K562 (cell line): ENCODE measurements at regions not wholly inside any gene's neighbourhood (a gene's known extent, or its start where the extent isn't known, plus 50 kb on each side); places are given as distances from the start of the nearest gene placed in this dataset.
A peak's percentile ranks its signal among the peaks of the same experiment; 100 is the strongest.

ENCODE experiments used
- ATAC-seq: fragments of 200-7000 bp; cut with Tn5 transposase; 3 replicates; pipeline ENCODE4 v1.9.1; 2020; ENCODE audit warnings: moderate library complexity
- BruUV-seq: library from RNA; stranded (reverse); fragments of 400-500 nt; replicated peaks from 2 replicates; lab custom pipeline; 2021; lab: Mats Ljungman, UMichigan
- CTCF ChIA-PET: fragments of 300-600 bp; formaldehyde crosslinking; extraction: SDS; loops from one replicate; lab custom pipeline; 2021; ENCODE audit warnings: low intra/inter-chr PET ratio; lab: Yijun Ruan, JAX
- POLR2A ChIA-PET: fragments of 300-600, 350-650 bp; sonication (Branson Sonifier 250); formaldehyde crosslinking; extraction: SDS; loops from one replicate; lab custom pipeline; 2021; ENCODE audit warnings: antibody characterized with exemption, inconsistent platforms; lab: Yijun Ruan, JAX
- DNase-seq, 4 experiments: peaks; one replicate each; pipeline versions ENCODE4 v3.0.0 to v3.0.0-alpha.2; 2011 to 2018; ENCODE audit warnings: low spot score in 3 of 4, mixed read lengths in 3 of 4; ENCODE audit errors: extremely low read depth in 1 of 4
- FAIRE-seq: peaks from 2 replicates; lab custom pipeline; 2011; peaks lifted over from hg19 to GRCh38; lab: Jason Lieb, UNC
- H2AFZ ChIP-seq: 2 replicates; pipeline ENCODE4 v1.6.0; 2011; ENCODE audit warnings: low read depth, low read length, control low read depth, inconsistent platforms
- H3K27ac ChIP-seq: fragments of 200-600 bp; 3 replicates; pipeline ENCODE4 v1.8.0; 2011; ENCODE audit warnings: low read depth, mild to moderate bottlenecking, control low read depth, inconsistent platforms, low read length, moderate library complexity, mixed read lengths; ENCODE audit errors: extremely low read depth
- H3K27me3 ChIP-seq, 2 experiments: fragments of 300-600 bp in 1 of 2; 2 replicates in 1 of 2; 3 replicates in 1 of 2; pipeline versions ENCODE4 v1.6.0 to v1.8.0; 2011; ENCODE audit warnings: inconsistent platforms in 2 of 2, low read length in 2 of 2, mild to moderate bottlenecking in 1 of 2, mixed read lengths in 1 of 2, moderate library complexity in 1 of 2; ENCODE audit not compliant: control insufficient read depth in 2 of 2, insufficient read depth in 2 of 2
- H3K36me3 ChIP-seq: fragments of 300-600 bp; 3 replicates; pipeline ENCODE4 v1.8.0; 2011; ENCODE audit warnings: mild to moderate bottlenecking, low read length, inconsistent platforms; ENCODE audit not compliant: control insufficient read depth, insufficient read depth
- H3K4me1 ChIP-seq, 2 experiments: fragments of 200-600 bp in 1 of 2; replicated peaks in 1 of 2; 2 replicates in 1 of 2; 3 replicates in 1 of 2; pipeline versions ENCODE4 v1.5.1 to v1.8.0; 2011; ENCODE audit warnings: inconsistent platforms in 2 of 2, low read length in 2 of 2, mild to moderate bottlenecking in 1 of 2, mixed read lengths in 1 of 2, moderate library complexity in 1 of 2; ENCODE audit not compliant: control insufficient read depth in 2 of 2, insufficient read depth in 2 of 2
- H3K4me2 ChIP-seq: 2 replicates; pipeline ENCODE4 v1.6.1; 2011; ENCODE audit warnings: low read length, control low read depth, inconsistent platforms, mixed read lengths; ENCODE audit not compliant: insufficient read depth
- H3K4me3 ChIP-seq: fragments of 200-600 bp; sonication (generic), shearing (Covaris generic); 2 replicates; pipeline ENCODE4 v1.5.1; 2016; ENCODE audit warnings: control low read depth, inconsistent platforms
- H3K79me2 ChIP-seq: fragments of 200-600 bp; 3 replicates; pipeline ENCODE4 v1.8.0; 2011; ENCODE audit warnings: low read length, inconsistent platforms; ENCODE audit not compliant: control insufficient read depth, insufficient read depth
- H3K9ac ChIP-seq, 2 experiments: 2 replicates each; pipeline versions ENCODE4 v1.6.0 to v1.6.1; 2011; ENCODE audit warnings: low read depth in 2 of 2, low read length in 2 of 2, control low read depth in 1 of 2, inconsistent platforms in 1 of 2, mild to moderate bottlenecking in 1 of 2, mixed read lengths in 1 of 2; ENCODE audit not compliant: insufficient read depth in 1 of 2
- H3K9me1 ChIP-seq: one replicate; pipeline ENCODE4 v1.6.0; 2011; ENCODE audit warnings: inconsistent platforms, mild to moderate bottlenecking, low read length, moderate library complexity; ENCODE audit not compliant: control insufficient read depth, insufficient read depth
- H3K9me3 ChIP-seq: replicated peaks from 2 replicates; pipeline ENCODE4 v1.5.1; 2011; ENCODE audit warnings: low read depth, low read length, inconsistent platforms; ENCODE audit not compliant: control insufficient read depth, insufficient read depth
- H4K20me1 ChIP-seq: replicated peaks from 2 replicates; pipeline ENCODE4 v1.6.1; 2011; ENCODE audit warnings: low read length, inconsistent platforms, mixed read lengths; ENCODE audit not compliant: control insufficient read depth, insufficient read depth
- FOSL1 ChIP-seq: fragments of 200-800 bp; sonication (Bioruptor generic); conservative IDR thresholded peaks from 2 replicates; pipeline ENCODE4 v1.6.1; 2016; ENCODE audit warnings: missing genetic modification characterization, missing compliant biosample characterization
- FOXJ3 ChIP-seq: sonication (generic); formaldehyde crosslinking; IDR thresholded peaks from 2 replicates; pipeline ENCODE4 v1.4.0; 2020; ENCODE audit warnings: mild to moderate bottlenecking, missing genetic modification reagents
- KDM2B ChIP-seq: fragments of 250-450 bp; sonication (Bioruptor Pico); IDR thresholded peaks from 2 replicates; pipeline ENCODE4 v1.8.0; 2021; ENCODE audit warnings: mild to moderate bottlenecking, moderate library complexity
- PPARD ChIP-seq: fragments of 250-450 bp; sonication (Bioruptor Pico); IDR thresholded peaks from 2 replicates; pipeline ENCODE4 v1.8.0; 2022; ENCODE audit warnings: inconsistent platforms, mild to moderate bottlenecking, moderate library complexity
- RFX1 ChIP-seq: fragments of 450-650 bp; IDR thresholded peaks from 2 replicates; pipeline ENCODE4 v1.6.1; 2016; ENCODE audit warnings: mild to moderate bottlenecking, moderate library complexity
- SFPQ ChIP-seq: fragments of 200-400 bp; formaldehyde crosslinking; IDR thresholded peaks from 2 replicates; pipeline ENCODE4 v1.6.1; 2017; ENCODE audit warnings: mild to moderate bottlenecking, low read depth, low read length, moderate library complexity
- TBL1XR1 ChIP-seq, 2 experiments: IDR thresholded peaks; 2 replicates each; pipeline ENCODE4 v1.6.1; 2012; ENCODE audit warnings: improper control_type of control experiment in 2 of 2, low read length in 2 of 2, mild to moderate bottlenecking in 1 of 2
- WGBS: fragments of 100-300 bp; shearing (Covaris generic); methylation state at CpG from one replicate; pipeline ENCODE4 v1.1.6; 2016; ENCODE audit warnings: low coverage, mixed read lengths; ENCODE audit not compliant: insufficient coverage; ENCODE audit errors: missing lambda C conversion rate; 5-methylcytosine and 5-hydroxymethylcytosine counted together
- in situ Hi-C: fragments of 300-500 bp; cut with MboI; formaldehyde crosslinking; loops from 4 replicates; pipeline ENCODE4 v1.15.0; 2018; ENCODE audit warnings: inconsistent platforms, mixed read lengths
- intact Hi-C: fragments of 100-400 bp; cut with micrococcal nuclease; formaldehyde crosslinking; loops from 2 replicates; pipeline ENCODE4 v1.14.2; 2022
- TF ChIP-seq, protein P1 (sequence below): fragments of 250-450 bp; sonication (Bioruptor Pico); IDR thresholded peaks from 2 replicates; pipeline ENCODE4 v1.5.0; 2021
- TF ChIP-seq, protein P2 (sequence below): fragments of 450-650 bp; IDR thresholded peaks from 2 replicates; pipeline ENCODE4 v1.6.1; 2016
- TF ChIP-seq, protein P3 (sequence below): sonication (generic); formaldehyde crosslinking; IDR thresholded peaks from 2 replicates; pipeline ENCODE4 v1.8.0; 2022; ENCODE audit warnings: missing genetic modification reagents, mild to moderate bottlenecking, moderate library complexity, borderline replicate concordance

GRCh38 chr5:89034588-89034987 is 151.6 kb upstream of the MEF2C start:
- DNase-seq: peak in 1 of 4 experiments; percentile 34
- WGBS: 10% methylated on average over 2 of the region's 2 CpGs
- H3K79me2 ChIP-seq: no peaks in the 10 kb centered on the region
- no peaks in the 10 kb centered on the region for H3K36me3 ChIP-seq
- intact Hi-C loops: no loop called here
- peak; percentile 60; the same call in 2 of the 3 replicates for ATAC-seq
- H3K27me3 ChIP-seq: no peaks in the 10 kb centered on the region
- H3K9me1 ChIP-seq: no peaks in the 10 kb centered on the region
- FAIRE-seq: no peak
- no peak overlapping the region for H3K4me3 ChIP-seq
- in situ Hi-C loops: no loop called here
- no peak overlapping the region for H2AFZ ChIP-seq
- no peak overlapping the region for H3K4me2 ChIP-seq
- H4K20me1 ChIP-seq: no peaks in the 10 kb centered on the region
- no peak overlapping the region for H3K9ac ChIP-seq
- no peaks in the 10 kb centered on the region for H3K9me3 ChIP-seq
- TF ChIP-seq RFX1 (peak; percentile 29; the same call in 1 of the 2 replicates), FOXJ3 (CRISPR knock-in tag) (no peak), SFPQ (no peak), TBL1XR1 (IDR thresholded peaks at IDR 0.05; ENCODE audit: low read length in 2 of 2) (no peak), KDM2B (no peak), PPARD (CRISPR knock-in tag) (no peak), FOSL1 (peak; percentile 56)
- TF ChIP-seq, protein P1, sequence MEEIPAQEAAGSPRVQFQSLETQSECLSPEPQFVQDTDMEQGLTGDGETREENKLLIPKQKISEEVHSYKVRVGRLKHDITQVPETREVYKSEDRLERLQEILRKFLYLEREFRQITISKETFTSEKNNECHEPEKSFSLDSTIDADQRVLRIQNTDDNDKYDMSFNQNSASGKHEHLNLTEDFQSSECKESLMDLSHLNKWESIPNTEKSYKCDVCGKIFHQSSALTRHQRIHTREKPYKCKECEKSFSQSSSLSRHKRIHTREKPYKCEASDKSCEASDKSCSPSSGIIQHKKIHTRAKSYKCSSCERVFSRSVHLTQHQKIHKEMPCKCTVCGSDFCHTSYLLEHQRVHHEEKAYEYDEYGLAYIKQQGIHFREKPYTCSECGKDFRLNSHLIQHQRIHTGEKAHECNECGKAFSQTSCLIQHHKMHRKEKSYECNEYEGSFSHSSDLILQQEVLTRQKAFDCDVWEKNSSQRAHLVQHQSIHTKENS (CRISPR knock-in tag): no peak
- TF ChIP-seq, protein P2, sequence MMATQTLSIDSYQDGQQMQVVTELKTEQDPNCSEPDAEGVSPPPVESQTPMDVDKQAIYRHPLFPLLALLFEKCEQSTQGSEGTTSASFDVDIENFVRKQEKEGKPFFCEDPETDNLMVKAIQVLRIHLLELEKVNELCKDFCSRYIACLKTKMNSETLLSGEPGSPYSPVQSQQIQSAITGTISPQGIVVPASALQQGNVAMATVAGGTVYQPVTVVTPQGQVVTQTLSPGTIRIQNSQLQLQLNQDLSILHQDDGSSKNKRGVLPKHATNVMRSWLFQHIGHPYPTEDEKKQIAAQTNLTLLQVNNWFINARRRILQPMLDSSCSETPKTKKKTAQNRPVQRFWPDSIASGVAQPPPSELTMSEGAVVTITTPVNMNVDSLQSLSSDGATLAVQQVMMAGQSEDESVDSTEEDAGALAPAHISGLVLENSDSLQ: peak; percentile 74
- TF ChIP-seq, protein P3, sequence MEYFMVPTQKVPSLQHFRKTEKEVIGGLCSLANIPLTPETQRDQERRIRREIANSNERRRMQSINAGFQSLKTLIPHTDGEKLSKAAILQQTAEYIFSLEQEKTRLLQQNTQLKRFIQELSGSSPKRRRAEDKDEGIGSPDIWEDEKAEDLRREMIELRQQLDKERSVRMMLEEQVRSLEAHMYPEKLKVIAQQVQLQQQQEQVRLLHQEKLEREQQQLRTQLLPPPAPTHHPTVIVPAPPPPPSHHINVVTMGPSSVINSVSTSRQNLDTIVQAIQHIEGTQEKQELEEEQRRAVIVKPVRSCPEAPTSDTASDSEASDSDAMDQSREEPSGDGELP (CRISPR knock-in tag): peak; percentile 55; the same call in 1 of the 2 replicates
- POLR2A ChIA-PET: no interaction called here
- H3K4me1 ChIP-seq: no peaks in the 10 kb centered on the region
- no peak overlapping the region for H3K27ac ChIP-seq
- CTCF ChIA-PET: interaction anchor here (0.7 kb wide), 1 partner anchor 14 kb away, joined by 3 read pairs; no protein-coding TSS in a partner anchor
- BruUV-seq: no TSS peak
